WTC11 (cell line): ENCODE measurements at regions not wholly inside any gene's neighbourhood (a gene's known extent, or its start where the extent isn't known, plus 50 kb on each side); places are given as distances from the start of the nearest gene placed in this dataset.

ENCODE experiments used
- ATAC-seq: fragments of 200-7000 bp; cut with Tn5 transposase; 2 replicates; pipeline ENCODE4 v1.10.0; 2021; ENCODE audit warnings: mild to moderate bottlenecking, moderate library complexity
- CTCF ChIA-PET: fragments of 300-600 bp; sonication (Branson Sonifier 250); formaldehyde crosslinking; loops from one replicate; lab custom pipeline; 2021; ENCODE audit warnings: antibody characterized with exemption; lab: Charles Lee
- POLR2A ChIA-PET: fragments of 350-600 bp; sonication (Branson Sonifier 250); formaldehyde crosslinking; loops from one replicate; lab custom pipeline; 2021; ENCODE audit warnings: antibody characterized with exemption; lab: Charles Lee
- DNase-seq: peaks from one replicate; pipeline ENCODE4 v3.0.0; 2021; ENCODE audit warnings: low spot score
- H3K27ac Mint-ChIP-seq: 2 replicates; pipeline ENCODE4 v1.8.0; 2021; ENCODE audit warnings: mixed read lengths
- H3K27me3 Mint-ChIP-seq: 2 replicates; pipeline ENCODE4 v1.8.0; 2021; ENCODE audit warnings: low read depth, mild to moderate bottlenecking, moderate library complexity, mixed read lengths
- H3K36me3 Mint-ChIP-seq: 2 replicates; pipeline ENCODE4 v1.8.0; 2021; ENCODE audit warnings: mixed read lengths
- H3K4me1 Mint-ChIP-seq: 2 replicates; pipeline ENCODE4 v1.8.0; 2022; ENCODE audit warnings: mixed read lengths
- H3K4me3 Mint-ChIP-seq: 2 replicates; pipeline ENCODE4 v1.8.0; 2021; ENCODE audit warnings: mild to moderate bottlenecking, moderate library complexity, mixed read lengths
- H3K9me3 Mint-ChIP-seq: 2 replicates; pipeline ENCODE4 v1.8.0; 2021; ENCODE audit warnings: mixed read lengths
- CTCF ChIP-seq: fragments of 200-600 bp; IDR thresholded peaks from 2 replicates; pipeline ENCODE4 v1.8.0; 2022; ENCODE audit warnings: antibody characterized with exemption
- ELF4 ChIP-seq: sonication (generic); formaldehyde crosslinking; IDR thresholded peaks from 2 replicates; pipeline ENCODE4 v1.8.1; 2022; ENCODE audit warnings: low read depth, mild to moderate bottlenecking, moderate library complexity, missing genetic modification reagents
- FOXJ3 ChIP-seq: sonication (generic); formaldehyde crosslinking; IDR thresholded peaks from 2 replicates; pipeline ENCODE4 v1.9.0; 2021; ENCODE audit warnings: missing genetic modification reagents, mild to moderate bottlenecking, borderline replicate concordance
- FOXP1 ChIP-seq: sonication (generic); formaldehyde crosslinking; IDR thresholded peaks from 2 replicates; pipeline ENCODE4 v1.8.0; 2022; ENCODE audit warnings: missing genetic modification reagents, mild to moderate bottlenecking, moderate library complexity, borderline replicate concordance
- FOXP4 ChIP-seq: sonication (generic); formaldehyde crosslinking; IDR thresholded peaks from 2 replicates; pipeline ENCODE4 v1.8.0; 2022; ENCODE audit warnings: mild to moderate bottlenecking, missing genetic modification reagents
- ZNF317 ChIP-seq: sonication (generic); formaldehyde crosslinking; IDR thresholded peaks from 2 replicates; pipeline ENCODE4 v1.8.1; 2023; ENCODE audit warnings: low read depth, mild to moderate bottlenecking, moderate library complexity, missing genetic modification reagents, borderline replicate concordance
- TF ChIP-seq, protein P1 (sequence below): sonication (generic); formaldehyde crosslinking; IDR thresholded peaks from 2 replicates; pipeline ENCODE4 v1.8.1; 2022; ENCODE audit warnings: low read depth, missing genetic modification reagents, borderline replicate concordance
- TF ChIP-seq, protein P2 (sequence below): sonication (generic); formaldehyde crosslinking; IDR thresholded peaks from 2 replicates; pipeline ENCODE4 v1.8.1; 2023; ENCODE audit warnings: mild to moderate bottlenecking, missing genetic modification reagents, borderline replicate concordance
- TF ChIP-seq, protein P3 (sequence below): sonication (generic); formaldehyde crosslinking; IDR thresholded peaks from 2 replicates; pipeline ENCODE4 v1.8.0; 2022; ENCODE audit warnings: missing genetic modification reagents
- TF ChIP-seq, protein P4 (sequence below): sonication (generic); formaldehyde crosslinking; IDR thresholded peaks from 2 replicates; pipeline ENCODE4 v1.8.1; 2022; ENCODE audit warnings: mild to moderate bottlenecking, moderate library complexity, missing genetic modification reagents
- TF ChIP-seq, protein P5 (sequence below): sonication (generic); formaldehyde crosslinking; IDR thresholded peaks from 2 replicates; pipeline ENCODE4 v1.8.1; 2023; ENCODE audit warnings: mild to moderate bottlenecking, missing genetic modification reagents, moderate library complexity
- TF ChIP-seq, protein P6 (sequence below): sonication (generic); formaldehyde crosslinking; IDR thresholded peaks from 2 replicates; pipeline ENCODE4 v1.8.0; 2022; ENCODE audit warnings: mild to moderate bottlenecking, missing genetic modification reagents

DNA sequence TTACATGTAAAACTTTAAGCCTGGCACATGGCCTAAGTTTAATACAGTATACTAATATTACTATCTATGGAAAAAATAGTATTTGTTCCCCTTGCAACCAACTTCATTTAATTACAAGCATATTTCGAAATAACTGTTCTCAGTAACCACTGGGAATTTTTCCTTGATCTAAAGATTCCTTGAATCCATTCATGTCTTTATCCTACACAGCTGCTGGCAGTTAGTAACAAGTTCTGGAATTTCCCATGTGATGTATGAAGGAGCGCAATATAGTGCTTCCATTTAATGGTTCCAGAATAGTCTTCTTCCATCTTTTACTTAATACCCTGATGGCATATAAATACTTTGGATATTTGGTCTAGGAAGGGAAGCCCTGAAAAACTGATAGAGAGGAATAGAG is 136.5 kb downstream of the AASDH start (continued):
- no peak for TF ChIP-seq FOXJ3
- TF ChIP-seq ZNF317 (CRISPR knock-in tag) = no peak

- DNase-seq = no peak
- POLR2A ChIA-PET = no interaction called here
- CTCF ChIA-PET = no interaction called here
- no peaks in the 10 kb centered on the region for H3K27me3 Mint-ChIP-seq
- H3K27ac Mint-ChIP-seq = no peak overlapping the region
- TF ChIP-seq, protein P1, sequence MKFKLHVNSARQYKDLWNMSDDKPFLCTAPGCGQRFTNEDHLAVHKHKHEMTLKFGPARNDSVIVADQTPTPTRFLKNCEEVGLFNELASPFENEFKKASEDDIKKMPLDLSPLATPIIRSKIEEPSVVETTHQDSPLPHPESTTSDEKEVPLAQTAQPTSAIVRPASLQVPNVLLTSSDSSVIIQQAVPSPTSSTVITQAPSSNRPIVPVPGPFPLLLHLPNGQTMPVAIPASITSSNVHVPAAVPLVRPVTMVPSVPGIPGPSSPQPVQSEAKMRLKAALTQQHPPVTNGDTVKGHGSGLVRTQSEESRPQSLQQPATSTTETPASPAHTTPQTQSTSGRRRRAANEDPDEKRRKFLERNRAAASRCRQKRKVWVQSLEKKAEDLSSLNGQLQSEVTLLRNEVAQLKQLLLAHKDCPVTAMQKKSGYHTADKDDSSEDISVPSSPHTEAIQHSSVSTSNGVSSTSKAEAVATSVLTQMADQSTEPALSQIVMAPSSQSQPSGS (CRISPR knock-in tag) = no peak
- TF ChIP-seq CTCF (no peak), FOXP1 (CRISPR knock-in tag) (no peak), FOXP4 (CRISPR knock-in tag) (no peak)
- TF ChIP-seq, protein P2, sequence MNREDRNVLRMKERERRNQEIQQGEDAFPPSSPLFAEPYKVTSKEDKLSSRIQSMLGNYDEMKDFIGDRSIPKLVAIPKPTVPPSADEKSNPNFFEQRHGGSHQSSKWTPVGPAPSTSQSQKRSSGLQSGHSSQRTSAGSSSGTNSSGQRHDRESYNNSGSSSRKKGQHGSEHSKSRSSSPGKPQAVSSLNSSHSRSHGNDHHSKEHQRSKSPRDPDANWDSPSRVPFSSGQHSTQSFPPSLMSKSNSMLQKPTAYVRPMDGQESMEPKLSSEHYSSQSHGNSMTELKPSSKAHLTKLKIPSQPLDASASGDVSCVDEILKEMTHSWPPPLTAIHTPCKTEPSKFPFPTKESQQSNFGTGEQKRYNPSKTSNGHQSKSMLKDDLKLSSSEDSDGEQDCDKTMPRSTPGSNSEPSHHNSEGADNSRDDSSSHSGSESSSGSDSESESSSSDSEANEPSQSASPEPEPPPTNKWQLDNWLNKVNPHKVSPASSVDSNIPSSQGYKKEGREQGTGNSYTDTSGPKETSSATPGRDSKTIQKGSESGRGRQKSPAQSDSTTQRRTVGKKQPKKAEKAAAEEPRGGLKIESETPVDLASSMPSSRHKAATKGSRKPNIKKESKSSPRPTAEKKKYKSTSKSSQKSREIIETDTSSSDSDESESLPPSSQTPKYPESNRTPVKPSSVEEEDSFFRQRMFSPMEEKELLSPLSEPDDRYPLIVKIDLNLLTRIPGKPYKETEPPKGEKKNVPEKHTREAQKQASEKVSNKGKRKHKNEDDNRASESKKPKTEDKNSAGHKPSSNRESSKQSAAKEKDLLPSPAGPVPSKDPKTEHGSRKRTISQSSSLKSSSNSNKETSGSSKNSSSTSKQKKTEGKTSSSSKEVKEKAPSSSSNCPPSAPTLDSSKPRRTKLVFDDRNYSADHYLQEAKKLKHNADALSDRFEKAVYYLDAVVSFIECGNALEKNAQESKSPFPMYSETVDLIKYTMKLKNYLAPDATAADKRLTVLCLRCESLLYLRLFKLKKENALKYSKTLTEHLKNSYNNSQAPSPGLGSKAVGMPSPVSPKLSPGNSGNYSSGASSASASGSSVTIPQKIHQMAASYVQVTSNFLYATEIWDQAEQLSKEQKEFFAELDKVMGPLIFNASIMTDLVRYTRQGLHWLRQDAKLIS = no peak
- no peaks in the 10 kb centered on the region for H3K36me3 Mint-ChIP-seq
- no peaks in the 10 kb centered on the region for H3K9me3 Mint-ChIP-seq
- H3K4me1 Mint-ChIP-seq = peaks cover 18% of the 10 kb centered on the region
- no peak overlapping the region for H3K4me3 Mint-ChIP-seq
- ATAC-seq = no peak
Observed at GRCh38 chr4:56247646-56248045, 139.6 kb downstream of the AASDH start.

GRCh38 chr4:56246233-56246610 is 141.1 kb downstream of the AASDH start:
- H3K36me3 Mint-ChIP-seq = no peaks in the 10 kb centered on the region
- TF ChIP-seq, protein P3, sequence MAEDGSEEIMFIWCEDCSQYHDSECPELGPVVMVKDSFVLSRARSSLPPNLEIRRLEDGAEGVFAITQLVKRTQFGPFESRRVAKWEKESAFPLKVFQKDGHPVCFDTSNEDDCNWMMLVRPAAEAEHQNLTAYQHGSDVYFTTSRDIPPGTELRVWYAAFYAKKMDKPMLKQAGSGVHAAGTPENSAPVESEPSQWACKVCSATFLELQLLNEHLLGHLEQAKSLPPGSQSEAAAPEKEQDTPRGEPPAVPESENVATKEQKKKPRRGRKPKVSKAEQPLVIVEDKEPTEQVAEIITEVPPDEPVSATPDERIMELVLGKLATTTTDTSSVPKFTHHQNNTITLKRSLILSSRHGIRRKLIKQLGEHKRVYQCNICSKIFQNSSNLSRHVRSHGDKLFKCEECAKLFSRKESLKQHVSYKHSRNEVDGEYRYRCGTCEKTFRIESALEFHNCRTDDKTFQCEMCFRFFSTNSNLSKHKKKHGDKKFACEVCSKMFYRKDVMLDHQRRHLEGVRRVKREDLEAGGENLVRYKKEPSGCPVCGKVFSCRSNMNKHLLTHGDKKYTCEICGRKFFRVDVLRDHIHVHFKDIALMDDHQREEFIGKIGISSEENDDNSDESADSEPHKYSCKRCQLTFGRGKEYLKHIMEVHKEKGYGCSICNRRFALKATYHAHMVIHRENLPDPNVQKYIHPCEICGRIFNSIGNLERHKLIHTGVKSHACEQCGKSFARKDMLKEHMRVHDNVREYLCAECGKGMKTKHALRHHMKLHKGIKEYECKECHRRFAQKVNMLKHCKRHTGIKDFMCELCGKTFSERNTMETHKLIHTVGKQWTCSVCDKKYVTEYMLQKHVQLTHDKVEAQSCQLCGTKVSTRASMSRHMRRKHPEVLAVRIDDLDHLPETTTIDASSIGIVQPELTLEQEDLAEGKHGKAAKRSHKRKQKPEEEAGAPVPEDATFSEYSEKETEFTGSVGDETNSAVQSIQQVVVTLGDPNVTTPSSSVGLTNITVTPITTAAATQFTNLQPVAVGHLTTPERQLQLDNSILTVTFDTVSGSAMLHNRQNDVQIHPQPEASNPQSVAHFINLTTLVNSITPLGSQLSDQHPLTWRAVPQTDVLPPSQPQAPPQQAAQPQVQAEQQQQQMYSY = no peak
- TF ChIP-seq FOXP1 (CRISPR knock-in tag) (no peak), ELF4 (CRISPR knock-in tag) (no peak)
- TF ChIP-seq, protein P4, sequence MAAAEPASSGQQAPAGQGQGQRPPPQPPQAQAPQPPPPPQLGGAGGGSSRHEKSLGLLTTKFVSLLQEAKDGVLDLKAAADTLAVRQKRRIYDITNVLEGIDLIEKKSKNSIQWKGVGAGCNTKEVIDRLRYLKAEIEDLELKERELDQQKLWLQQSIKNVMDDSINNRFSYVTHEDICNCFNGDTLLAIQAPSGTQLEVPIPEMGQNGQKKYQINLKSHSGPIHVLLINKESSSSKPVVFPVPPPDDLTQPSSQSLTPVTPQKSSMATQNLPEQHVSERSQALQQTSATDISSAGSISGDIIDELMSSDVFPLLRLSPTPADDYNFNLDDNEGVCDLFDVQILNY = no peak
- TF ChIP-seq, protein P5, sequence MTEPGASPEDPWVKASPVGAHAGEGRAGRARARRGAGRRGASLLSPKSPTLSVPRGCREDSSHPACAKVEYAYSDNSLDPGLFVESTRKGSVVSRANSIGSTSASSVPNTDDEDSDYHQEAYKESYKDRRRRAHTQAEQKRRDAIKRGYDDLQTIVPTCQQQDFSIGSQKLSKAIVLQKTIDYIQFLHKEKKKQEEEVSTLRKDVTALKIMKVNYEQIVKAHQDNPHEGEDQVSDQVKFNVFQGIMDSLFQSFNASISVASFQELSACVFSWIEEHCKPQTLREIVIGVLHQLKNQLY (CRISPR knock-in tag) = no peak
- TF ChIP-seq, protein P2 = no peak
- TF ChIP-seq, protein P6, sequence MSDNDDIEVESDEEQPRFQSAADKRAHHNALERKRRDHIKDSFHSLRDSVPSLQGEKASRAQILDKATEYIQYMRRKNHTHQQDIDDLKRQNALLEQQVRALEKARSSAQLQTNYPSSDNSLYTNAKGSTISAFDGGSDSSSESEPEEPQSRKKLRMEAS (CRISPR knock-in tag) = no peak

More at GRCh38 chr4:56246233-56246610, 141.1 kb downstream of the AASDH start:
- ATAC-seq (peak; percentile 46), DNase-seq (no peak)
- ChIA-PET CTCF (no interaction called here), POLR2A (no interaction called here)
- no peaks in the 10 kb centered on the region for H3K9me3 Mint-ChIP-seq
- peaks cover 22% of the 10 kb centered on the region for H3K4me1 Mint-ChIP-seq
- H3K27ac Mint-ChIP-seq = 0 out of 2 replicates have a peak overlapping the region, but pooled peaks have one; percentile 26
- H3K4me3 Mint-ChIP-seq = no peak overlapping the region
- H3K27me3 Mint-ChIP-seq = no peaks in the 10 kb centered on the region
